ENCODE measurements at regions not wholly inside any gene's neighbourhood (a gene's known extent, or its start where the extent isn't known, plus 50 kb on each side); places are given as distances from the start of the nearest gene placed in this dataset.

DNA sequence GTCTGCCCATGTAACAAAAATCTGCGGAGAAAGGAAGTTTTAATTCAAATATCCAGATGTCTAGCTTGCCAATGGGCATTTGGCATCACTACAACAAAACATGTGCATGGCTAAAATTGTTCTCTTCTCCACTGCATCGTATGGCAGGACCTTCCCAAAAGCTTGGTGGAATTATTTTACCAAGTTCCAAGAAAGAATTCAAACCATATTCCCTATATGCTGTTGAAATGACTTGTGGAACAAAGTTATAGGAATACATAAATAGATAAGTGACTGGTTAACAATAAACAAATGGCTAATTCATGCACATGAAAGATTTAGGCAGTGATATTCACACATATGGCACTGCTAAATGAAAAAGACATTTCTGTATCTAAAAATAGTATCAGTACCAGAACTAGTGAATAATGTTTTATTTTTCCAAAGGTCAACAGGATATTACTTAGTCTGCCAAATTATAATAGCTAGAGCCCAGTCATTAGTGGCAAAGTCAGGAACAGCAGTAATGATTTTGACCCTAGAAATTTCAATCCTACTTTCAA, 425.4 kb upstream of the VRK2 start:
- H3K4me1 Mint-ChIP-seq = peaks cover 3% of the 10 kb centered on the region
- Histone ChIP-seq H3K36me3 (no peaks in the 10 kb centered on the region), H3K4me1 (no peaks in the 10 kb centered on the region), H3K27ac (no peak overlapping the region), H3F3A (ENCODE audit: low read depth) (no peaks in the 10 kb centered on the region), H2AFZ (replicated peaks) (no peak overlapping the region), H3K79me2 (ENCODE audit: low read depth) (no peaks in the 10 kb centered on the region), H3K9ac (no peak overlapping the region), H3K4me3 (no peak overlapping the region), H3K27me3 (no peaks in the 10 kb centered on the region), H4K20me1 (ENCODE audit: low read depth) (no peaks in the 10 kb centered on the region), H3K9me3 (ENCODE audit: low read depth) (no peaks in the 10 kb centered on the region), H3K4me2 (no peak overlapping the region)
- no peak overlapping the region for H3K4me3 Mint-ChIP-seq
- no peaks in the 10 kb centered on the region for H3K27me3 Mint-ChIP-seq (ENCODE audit: insufficient read depth, low read depth)
- H3K27ac Mint-ChIP-seq = no peak overlapping the region
- H3K36me3 Mint-ChIP-seq = no peaks in the 10 kb centered on the region
- DNase-seq (ENCODE audit: low spot score) = no peak
- TF ChIP-seq, protein P1, sequence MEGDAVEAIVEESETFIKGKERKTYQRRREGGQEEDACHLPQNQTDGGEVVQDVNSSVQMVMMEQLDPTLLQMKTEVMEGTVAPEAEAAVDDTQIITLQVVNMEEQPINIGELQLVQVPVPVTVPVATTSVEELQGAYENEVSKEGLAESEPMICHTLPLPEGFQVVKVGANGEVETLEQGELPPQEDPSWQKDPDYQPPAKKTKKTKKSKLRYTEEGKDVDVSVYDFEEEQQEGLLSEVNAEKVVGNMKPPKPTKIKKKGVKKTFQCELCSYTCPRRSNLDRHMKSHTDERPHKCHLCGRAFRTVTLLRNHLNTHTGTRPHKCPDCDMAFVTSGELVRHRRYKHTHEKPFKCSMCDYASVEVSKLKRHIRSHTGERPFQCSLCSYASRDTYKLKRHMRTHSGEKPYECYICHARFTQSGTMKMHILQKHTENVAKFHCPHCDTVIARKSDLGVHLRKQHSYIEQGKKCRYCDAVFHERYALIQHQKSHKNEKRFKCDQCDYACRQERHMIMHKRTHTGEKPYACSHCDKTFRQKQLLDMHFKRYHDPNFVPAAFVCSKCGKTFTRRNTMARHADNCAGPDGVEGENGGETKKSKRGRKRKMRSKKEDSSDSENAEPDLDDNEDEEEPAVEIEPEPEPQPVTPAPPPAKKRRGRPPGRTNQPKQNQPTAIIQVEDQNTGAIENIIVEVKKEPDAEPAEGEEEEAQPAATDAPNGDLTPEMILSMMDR (IDR thresholded peaks at IDR 0.05) = no peak
- no peak for TF ChIP-seq EZH2 (IDR thresholded peaks at IDR 0.05)
- no peaks in the 10 kb centered on the region for H3K9me3 Mint-ChIP-seq

DNA sequence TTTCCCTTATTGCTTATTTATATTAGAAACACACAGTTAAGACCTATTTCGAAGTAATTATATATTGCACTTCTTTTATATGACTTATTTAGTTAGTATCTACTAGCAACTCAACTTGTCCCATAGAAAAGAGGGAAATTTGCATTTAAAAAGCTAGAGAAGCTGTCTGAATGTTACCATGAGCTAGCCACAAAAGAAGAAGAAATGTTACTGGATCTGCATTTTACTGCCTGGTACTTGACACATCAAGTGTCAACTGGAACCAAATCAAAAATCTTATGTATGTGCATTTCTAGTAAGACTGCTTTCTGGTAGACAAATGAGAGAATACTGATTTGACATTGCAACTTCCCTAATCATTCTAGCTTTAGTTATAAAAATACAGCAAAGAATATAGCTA, 424.6 kb upstream of the VRK2 start:
- no peaks in the 10 kb centered on the region for H3K4me1 ChIP-seq

DNA sequence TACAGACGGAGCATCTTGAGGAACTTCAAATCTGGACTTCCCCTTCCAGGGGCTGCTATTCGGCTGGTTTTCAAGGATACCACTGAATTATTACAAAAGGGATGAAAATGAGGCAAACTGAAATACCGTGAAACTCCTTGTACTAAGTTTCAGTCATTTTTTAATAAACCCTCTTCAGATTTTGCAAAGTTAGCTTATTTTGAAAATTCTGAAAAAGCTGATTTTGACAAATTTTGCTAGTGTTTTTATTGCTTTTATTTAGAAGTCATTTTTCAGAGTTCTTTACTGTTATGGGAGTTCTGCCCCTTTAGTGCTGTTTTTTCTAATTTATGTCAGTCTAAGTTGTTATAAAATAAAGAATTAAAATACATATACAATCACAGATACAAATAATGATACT, 390.4 kb upstream of the VRK2 start:
- H3K27ac ChIP-seq = no peak overlapping the region
- DNase-seq (ENCODE audit: low spot score) = no peak
- H3K27me3 Mint-ChIP-seq (ENCODE audit: insufficient read depth, low read depth) = no peaks in the 10 kb centered on the region
- H2AFZ ChIP-seq (replicated peaks) = no peak overlapping the region
- no peaks in the 10 kb centered on the region for H3K9me3 ChIP-seq (ENCODE audit: low read depth)
- H4K20me1 ChIP-seq (ENCODE audit: low read depth) = no peaks in the 10 kb centered on the region
- no peak for TF ChIP-seq EZH2phosphoT487 (IDR thresholded peaks at IDR 0.05)
- no peak for TF ChIP-seq EZH2 (IDR thresholded peaks at IDR 0.05)
- TF ChIP-seq, protein P1 (IDR thresholded peaks at IDR 0.05) = no peak
- no peaks in the 10 kb centered on the region for H3K27me3 ChIP-seq
- H3K4me1 Mint-ChIP-seq = no peaks in the 10 kb centered on the region
- no peak overlapping the region for H3K9ac ChIP-seq
- no peaks in the 10 kb centered on the region for H3K36me3 Mint-ChIP-seq
- H3F3A ChIP-seq (ENCODE audit: low read depth) = no peaks in the 10 kb centered on the region
- H3K4me1 ChIP-seq = no peaks in the 10 kb centered on the region
- peaks cover 4% of the 10 kb centered on the region for H3K9me3 Mint-ChIP-seq
- H3K79me2 ChIP-seq (ENCODE audit: low read depth) = no peaks in the 10 kb centered on the region
- no peak overlapping the region for H3K4me2 ChIP-seq
- no peak overlapping the region for H3K4me3 Mint-ChIP-seq
- H3K4me3 ChIP-seq = no peak overlapping the region
- H3K27ac Mint-ChIP-seq = no peak overlapping the region
- H3K36me3 ChIP-seq = no peaks in the 10 kb centered on the region

More for the DNA sequence above, 424.6 kb upstream of the VRK2 start:
- Mint-ChIP-seq H3K9me3 (no peaks in the 10 kb centered on the region), H3K4me1 (peaks cover 3% of the 10 kb centered on the region), H3K4me3 (no peak overlapping the region), H3K36me3 (no peaks in the 10 kb centered on the region), H3K27ac (no peak overlapping the region), H3K27me3 (ENCODE audit: insufficient read depth, low read depth) (no peaks in the 10 kb centered on the region)
- Histone ChIP-seq H3K9ac (no peak overlapping the region), H3K36me3 (no peaks in the 10 kb centered on the region), H4K20me1 (ENCODE audit: low read depth) (no peaks in the 10 kb centered on the region), H2AFZ (replicated peaks) (no peak overlapping the region), H3K4me3 (no peak overlapping the region), H3K27ac (no peak overlapping the region), H3K79me2 (ENCODE audit: low read depth) (no peaks in the 10 kb centered on the region), H3K27me3 (no peaks in the 10 kb centered on the region), H3K4me2 (no peak overlapping the region), H3F3A (ENCODE audit: low read depth) (no peaks in the 10 kb centered on the region), H3K9me3 (ENCODE audit: low read depth) (no peaks in the 10 kb centered on the region)
- TF ChIP-seq EZH2phosphoT487 (IDR thresholded peaks at IDR 0.05) (no peak), EZH2 (IDR thresholded peaks at IDR 0.05) (no peak)
- TF ChIP-seq, protein P1 (IDR thresholded peaks at IDR 0.05) = no peak
- no peak for DNase-seq (ENCODE audit: low spot score)
